K562 (cell line): ENCODE measurements at regions not wholly inside any gene's neighbourhood (a gene's known extent, or its start where the extent isn't known, plus 50 kb on each side); places are given as distances from the start of the nearest gene placed in this dataset.

Source experiments
- MYC ChIP-seq, 2 experiments: fragments of 250-450 bp in 1 of 2; sonication (Bioruptor Pico) in 1 of 2; IDR thresholded peaks; 2 replicates each; pipeline versions ENCODE4 v1.5.1 to v1.6.1; 2012 to 2021; ENCODE audit warnings: low read depth in 2 of 2, borderline replicate concordance in 1 of 2, improper control_type of control experiment in 1 of 2, low read length in 1 of 2, mild to moderate bottlenecking in 1 of 2, moderate library complexity in 1 of 2
- PHF8 ChIP-seq: fragments of 200-600 bp; sonication (generic); IDR thresholded peaks from 2 replicates; pipeline ENCODE4 v1.6.1; 2012; ENCODE audit warnings: mixed run types, mild to moderate bottlenecking, inconsistent platforms, low read length, moderate library complexity, borderline replicate concordance
- SMC3 ChIP-seq: conservative IDR thresholded peaks from 2 replicates; pipeline ENCODE4 v1.6.1; 2011; ENCODE audit warnings: low read depth, low read length, improper control_type of control experiment; ENCODE audit not compliant: insufficient read depth

DNA sequence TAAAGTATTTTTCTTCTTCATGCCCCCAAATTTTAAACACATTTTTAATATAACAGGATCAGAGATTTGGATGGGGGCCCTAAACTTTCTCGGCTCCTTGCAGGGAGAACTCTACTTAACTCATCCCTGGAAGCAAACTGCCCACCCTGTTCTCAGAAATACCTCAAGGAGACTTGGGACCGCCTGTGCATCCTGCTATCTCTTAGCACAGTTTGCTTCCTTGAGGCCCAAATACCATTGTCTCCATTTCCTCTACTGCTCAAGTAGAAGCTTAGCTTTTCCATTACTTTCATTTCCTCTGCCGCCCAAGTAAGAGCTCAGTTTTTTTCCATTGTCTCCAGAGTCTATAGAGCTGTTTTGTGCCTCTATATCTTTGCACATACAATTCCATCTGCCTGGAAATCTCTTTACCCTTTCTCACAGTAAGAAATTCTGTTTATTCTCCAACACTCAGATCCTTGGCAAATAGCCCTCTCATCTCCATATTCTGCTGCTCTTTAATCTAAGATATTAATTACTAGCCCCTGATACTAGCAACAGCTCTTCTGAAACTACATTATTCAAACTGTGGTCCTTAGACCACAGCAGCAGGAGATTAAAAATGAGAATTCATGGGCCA, 137.8 kb downstream of the CEMIP2 start:
- TF ChIP-seq PHF8 (no peak), MYC (IDR thresholded peaks at IDR 0.05; ENCODE audit: low read depth, low read length) (no peak), MYC (CRISPR knock-in tag; IDR thresholded peaks at IDR 0.05; ENCODE audit: borderline replicate concordance, low read depth) (no peak), SMC3 (no peak)
